GM18873 (cell line): ENCODE measurements at regions not wholly inside any gene's neighbourhood (a gene's known extent, or its start where the extent isn't known, plus 50 kb on each side); places are given as distances from the start of the nearest gene placed in this dataset.

Experiments used
- ATAC-seq: cut with Tn5 transposase; IDR thresholded peaks from one replicate; pipeline ENCODE4 v1.9.1; 2021; ENCODE audit warnings: mild to moderate bottlenecking, moderate library complexity, moderate number of reproducible peaks; ENCODE audit not compliant: unreplicated experiment, low FRiP score

GRCh38 chr5:18090177-18090576 lies 455.9 kb downstream of the TAF11L14 start:
- ATAC-seq, result no peak

GRCh38 chr5:18091142-18091541 lies 456.9 kb downstream of the TAF11L14 start:
- no peak for ATAC-seq

- ATAC-seq, result no peak
These were observed 457.5 kb downstream of the TAF11L14 start for GRCh38 chr5:18091758-18092157.

GRCh38 chr5:18095061-18095460 lies 460.8 kb downstream of the TAF11L14 start:
- ATAC-seq, result no peak

- ATAC-seq, result no peak
These were observed 463.6 kb downstream of the TAF11L14 start for GRCh38 chr5:18097817-18098216.

GRCh38 chr5:18098691-18099090 lies 464.4 kb downstream of the TAF11L14 start:
- ATAC-seq, result no peak

GRCh38 chr5:18099261-18099660 lies 465.0 kb downstream of the TAF11L14 start:
- ATAC-seq, result no peak

- ATAC-seq, result no peak
These were observed 467.3 kb downstream of the TAF11L14 start for GRCh38 chr5:18101532-18101931.

- ATAC-seq, result no peak
These were observed 468.5 kb downstream of the TAF11L14 start for GRCh38 chr5:18102733-18103132.

GRCh38 chr5:18105449-18105848 lies 471.2 kb downstream of the TAF11L14 start:
- ATAC-seq, result no peak

- ATAC-seq, result no peak
These were observed 477.7 kb downstream of the TAF11L14 start for GRCh38 chr5:18111906-18112465.

- no peak for ATAC-seq
These were observed 479.5 kb downstream of the TAF11L14 start for GRCh38 chr5:18113721-18114120.

- ATAC-seq, result no peak
These were observed 480.0 kb downstream of the TAF11L14 start for GRCh38 chr5:18114151-18114757.

GRCh38 chr5:18117968-18118367 lies 483.7 kb downstream of the TAF11L14 start:
- no peak for ATAC-seq

GRCh38 chr5:18119156-18119785 lies 485.0 kb downstream of the TAF11L14 start:
- no peak for ATAC-seq

GRCh38 chr5:18141222-18141621 lies 507.0 kb downstream of the TAF11L14 start:
- no peak for ATAC-seq

GRCh38 chr5:18142831-18143230 lies 508.6 kb downstream of the TAF11L14 start:
- ATAC-seq, result no peak

- ATAC-seq, result no peak
These were observed 518.4 kb downstream of the TAF11L14 start for GRCh38 chr5:18152671-18153070.

GRCh38 chr5:18158166-18158565 lies 523.9 kb downstream of the TAF11L14 start:
- ATAC-seq, result no peak

GRCh38 chr5:18159331-18159730 lies 525.1 kb downstream of the TAF11L14 start:
- no peak for ATAC-seq

GRCh38 chr5:18171684-18172083 lies 537.4 kb downstream of the TAF11L14 start:
- no peak for ATAC-seq

- no peak for ATAC-seq
These were observed 545.3 kb downstream of the TAF11L14 start for GRCh38 chr5:18179579-18179978.
